A549 (cell line): ENCODE measurements at regions not wholly inside any gene's neighbourhood (a gene's known extent, or its start where the extent isn't known, plus 50 kb on each side); places are given as distances from the start of the nearest gene placed in this dataset.

Experiments used
- ATAC-seq, 2 experiments: fragments of 200-7000 bp in 1 of 2; fragments of >200 bp in 1 of 2; cut with Nextera tagmentation in 1 of 2; cut with Tn5 transposase in 1 of 2; 3 replicates each; pipeline versions ENCODE4 v1.8.0 to v1.9.1; 2018 to 2020; ENCODE audit warnings: mild to moderate bottlenecking in 1 of 2, moderate library complexity in 1 of 2
- CTCF ChIA-PET: fragments of 300-600 bp; sonication (Branson Sonifier 250); formaldehyde crosslinking; extraction: SDS; loops from one replicate; lab custom pipeline; 2021; ENCODE audit warnings: antibody characterized with exemption, inconsistent platforms; lab: Yijun Ruan, JAX
- POLR2A ChIA-PET: fragments of 350-600 bp; formaldehyde crosslinking; extraction: SDS; loops from one replicate; lab custom pipeline; 2021; ENCODE audit warnings: antibody characterized with exemption, inconsistent platforms; lab: Yijun Ruan, JAX
- DNase-seq, 2 experiments: peaks; one replicate each; pipeline versions ENCODE4 v3.0.0 to v3.0.0-alpha.2; 2011 to 2016; ENCODE audit warnings: low read depth in 1 of 2, low spot score in 1 of 2
- FAIRE-seq: peaks from 2 replicates; lab custom pipeline; 2011; peaks lifted over from hg19 to GRCh38; lab: Jason Lieb, UNC
- H3K27ac ChIP-seq, 2 experiments: fragments of >200 bp; sonication (Bioruptor Twin); formaldehyde crosslinking; 3 replicates each; pipeline ENCODE4 v1.5.1; 2016 to 2017
- H3K4me1 ChIP-seq: fragments of >200 bp; sonication (Bioruptor Twin); formaldehyde crosslinking; 3 replicates; pipeline ENCODE4 v1.6.1; 2016
- H3K4me2 ChIP-seq: fragments of >200 bp; sonication (Bioruptor Twin); formaldehyde crosslinking; 3 replicates; pipeline ENCODE4 v1.6.1; 2016
- H3K4me3 ChIP-seq: fragments of >200 bp; sonication (Bioruptor Twin); formaldehyde crosslinking; 3 replicates; pipeline ENCODE4 v1.5.1; 2016
- H3K9me3 ChIP-seq: fragments of >200 bp; sonication (Bioruptor Twin); formaldehyde crosslinking; 3 replicates; pipeline ENCODE4 v1.6.1; 2016
- CBX2 ChIP-seq: fragments of 200-600 bp; sonication (generic); IDR thresholded peaks from 2 replicates; pipeline ENCODE4 v1.6.1; 2016; ENCODE audit warnings: low read depth, mild to moderate bottlenecking, borderline replicate concordance
- CHD4 ChIP-seq: fragments of 200-600 bp; sonication (generic); IDR thresholded peaks from 2 replicates; pipeline ENCODE4 v1.6.1; 2016; ENCODE audit warnings: antibody characterized with exemption, mild to moderate bottlenecking, borderline replicate concordance
- EHF ChIP-seq: fragments of 250-450 bp; sonication (Bioruptor Pico); IDR thresholded peaks from 2 replicates; pipeline ENCODE4 v1.5.0; 2020; ENCODE audit warnings: mild to moderate bottlenecking
- EHMT2 ChIP-seq: fragments of 200-600 bp; sonication (generic); IDR thresholded peaks from 2 replicates; pipeline ENCODE4 v1.6.1; 2016; ENCODE audit warnings: antibody characterized with exemption, low read depth, mild to moderate bottlenecking, moderate library complexity
- EP300 ChIP-seq, 2 experiments: fragments of >200 bp; sonication (Bioruptor Twin); formaldehyde crosslinking; IDR thresholded peaks; 2 replicates in 1 of 2; 3 replicates in 1 of 2; pipeline ENCODE4 v1.6.1; 2016 to 2017
- ESRRA ChIP-seq: fragments of 150-350 bp; IDR thresholded peaks from 2 replicates; pipeline ENCODE4 v1.6.1; 2014; ENCODE audit warnings: mild to moderate bottlenecking, low read length, borderline replicate concordance
- FOSB ChIP-seq: fragments of 250-450 bp; sonication (Bioruptor Pico); IDR thresholded peaks from 2 replicates; pipeline ENCODE4 v1.5.0; 2020; ENCODE audit warnings: mild to moderate bottlenecking, moderate library complexity
- FOSL2 ChIP-seq, 2 experiments: fragments of 450-650 bp in 1 of 2; fragments of >200 bp in 1 of 2; sonication (Bioruptor Twin) in 1 of 2; formaldehyde crosslinking; IDR thresholded peaks; 2 replicates each; pipeline versions ENCODE4 v1.5.0 to v1.6.1; 2016 to 2020; ENCODE audit warnings: mild to moderate bottlenecking in 1 of 2, moderate library complexity in 1 of 2
- FOXS1 ChIP-seq: fragments of 250-450 bp; sonication (Bioruptor Pico); IDR thresholded peaks from 2 replicates; pipeline ENCODE4 v1.5.0; 2020; ENCODE audit warnings: mild to moderate bottlenecking, moderate library complexity
- GATA3 ChIP-seq: IDR thresholded peaks from 2 replicates; pipeline ENCODE4 v1.6.1; 2012; ENCODE audit warnings: borderline replicate concordance
- HOXB13 ChIP-seq: fragments of 250-450 bp; sonication (Bioruptor Pico); IDR thresholded peaks from 2 replicates; pipeline ENCODE4 v1.5.0; 2020; ENCODE audit warnings: low read depth, mild to moderate bottlenecking, moderate library complexity
- HOXB5 ChIP-seq: fragments of 250-450 bp; sonication (Bioruptor Pico); IDR thresholded peaks from 2 replicates; pipeline ENCODE4 v1.5.0; 2020; ENCODE audit warnings: mild to moderate bottlenecking, moderate library complexity
- KDM1A ChIP-seq: fragments of 200-600 bp; sonication (generic); IDR thresholded peaks from 2 replicates; pipeline ENCODE4 v1.6.1; 2016; ENCODE audit warnings: low read depth, mild to moderate bottlenecking
- MYC ChIP-seq: IDR thresholded peaks from 2 replicates; pipeline ENCODE4 v1.6.1; 2012; ENCODE audit warnings: mild to moderate bottlenecking, inconsistent platforms, low read length, improper control_type of control experiment, borderline replicate concordance
- PHF8 ChIP-seq: fragments of 200-600 bp; sonication (generic); IDR thresholded peaks from 2 replicates; pipeline ENCODE4 v1.6.1; 2016; ENCODE audit warnings: low read depth, mild to moderate bottlenecking, antibody characterized with exemption, moderate library complexity, borderline replicate concordance
- POLR2AphosphoS2 ChIP-seq: conservative IDR thresholded peaks from 2 replicates; pipeline ENCODE4 v1.6.1; 2012; ENCODE audit warnings: low read length, improper control_type of control experiment, inconsistent platforms
- RCOR1 ChIP-seq: fragments of 150-350 bp; IDR thresholded peaks from 2 replicates; pipeline ENCODE4 v1.6.1; 2014; ENCODE audit warnings: antibody characterized with exemption, low read length, low read depth
- SREBF2 ChIP-seq: fragments of 450-650 bp; IDR thresholded peaks from 2 replicates; pipeline ENCODE4 v1.6.1; 2014; ENCODE audit warnings: mild to moderate bottlenecking, moderate library complexity
- TP53 ChIP-seq: fragments of 250-450 bp; sonication (Bioruptor Pico); IDR thresholded peaks from 2 replicates; pipeline ENCODE4 v1.5.0; 2021; ENCODE audit warnings: mild to moderate bottlenecking, moderate library complexity
- ZC3H11A ChIP-seq: fragments of 450-650 bp; IDR thresholded peaks from 2 replicates; pipeline ENCODE4 v1.6.1; 2014; ENCODE audit warnings: antibody characterized with exemption, mild to moderate bottlenecking
- ZNF302 ChIP-seq: fragments of 250-450 bp; sonication (Bioruptor Pico); IDR thresholded peaks from 2 replicates; pipeline ENCODE4 v1.9.0; 2021; ENCODE audit warnings: inconsistent platforms, mild to moderate bottlenecking, moderate library complexity
- ZSCAN20 ChIP-seq: fragments of 250-450 bp; sonication (Bioruptor Pico); IDR thresholded peaks from 2 replicates; pipeline ENCODE4 v1.8.0; 2022; ENCODE audit warnings: mild to moderate bottlenecking, moderate library complexity
- WGBS: methylation state at CpG from one replicate; pipeline ENCODE4 v1.1.6; 2017; ENCODE audit errors: missing lambda C conversion rate; 5-methylcytosine and 5-hydroxymethylcytosine counted together
- TF ChIP-seq, protein P1 (sequence below): fragments of >200 bp; sonication (Bioruptor Twin); formaldehyde crosslinking; IDR thresholded peaks from 3 replicates; pipeline ENCODE4 v1.5.1; 2016
- TF ChIP-seq, protein P2 (sequence below): fragments of >200 bp; sonication (Bioruptor Twin); formaldehyde crosslinking; IDR thresholded peaks from 2 replicates; pipeline ENCODE4 v1.6.1; 2016
- TF ChIP-seq, protein P3 (sequence below): fragments of 450-650 bp; IDR thresholded peaks from 2 replicates; pipeline ENCODE4 v1.6.1; 2014; ENCODE audit warnings: antibody characterized with exemption
- TF ChIP-seq, protein P4 (sequence below): IDR thresholded peaks from 2 replicates; pipeline ENCODE4 v1.6.1; 2012

DNA sequence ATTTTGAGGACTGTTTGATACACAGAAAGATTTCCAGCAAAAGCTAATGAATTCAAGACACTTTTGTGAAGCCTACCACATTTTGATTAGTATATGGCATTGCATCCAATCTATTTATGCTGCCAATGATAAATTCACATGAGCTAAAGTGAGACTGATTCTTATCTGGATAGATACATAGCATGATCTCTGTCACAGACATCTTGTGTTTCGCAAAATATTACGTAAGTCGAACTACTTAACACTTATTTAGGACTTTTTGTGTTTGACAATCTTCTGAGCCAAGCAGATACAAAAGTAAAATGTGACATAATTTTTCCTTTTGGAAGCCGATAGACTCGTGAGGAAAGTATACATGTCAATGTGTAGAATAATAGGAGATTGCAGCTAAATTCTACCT lies 251.6 kb downstream of the HACE1 start (continued):
- TF ChIP-seq, protein P1, sequence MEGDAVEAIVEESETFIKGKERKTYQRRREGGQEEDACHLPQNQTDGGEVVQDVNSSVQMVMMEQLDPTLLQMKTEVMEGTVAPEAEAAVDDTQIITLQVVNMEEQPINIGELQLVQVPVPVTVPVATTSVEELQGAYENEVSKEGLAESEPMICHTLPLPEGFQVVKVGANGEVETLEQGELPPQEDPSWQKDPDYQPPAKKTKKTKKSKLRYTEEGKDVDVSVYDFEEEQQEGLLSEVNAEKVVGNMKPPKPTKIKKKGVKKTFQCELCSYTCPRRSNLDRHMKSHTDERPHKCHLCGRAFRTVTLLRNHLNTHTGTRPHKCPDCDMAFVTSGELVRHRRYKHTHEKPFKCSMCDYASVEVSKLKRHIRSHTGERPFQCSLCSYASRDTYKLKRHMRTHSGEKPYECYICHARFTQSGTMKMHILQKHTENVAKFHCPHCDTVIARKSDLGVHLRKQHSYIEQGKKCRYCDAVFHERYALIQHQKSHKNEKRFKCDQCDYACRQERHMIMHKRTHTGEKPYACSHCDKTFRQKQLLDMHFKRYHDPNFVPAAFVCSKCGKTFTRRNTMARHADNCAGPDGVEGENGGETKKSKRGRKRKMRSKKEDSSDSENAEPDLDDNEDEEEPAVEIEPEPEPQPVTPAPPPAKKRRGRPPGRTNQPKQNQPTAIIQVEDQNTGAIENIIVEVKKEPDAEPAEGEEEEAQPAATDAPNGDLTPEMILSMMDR, result no peak

DNA sequence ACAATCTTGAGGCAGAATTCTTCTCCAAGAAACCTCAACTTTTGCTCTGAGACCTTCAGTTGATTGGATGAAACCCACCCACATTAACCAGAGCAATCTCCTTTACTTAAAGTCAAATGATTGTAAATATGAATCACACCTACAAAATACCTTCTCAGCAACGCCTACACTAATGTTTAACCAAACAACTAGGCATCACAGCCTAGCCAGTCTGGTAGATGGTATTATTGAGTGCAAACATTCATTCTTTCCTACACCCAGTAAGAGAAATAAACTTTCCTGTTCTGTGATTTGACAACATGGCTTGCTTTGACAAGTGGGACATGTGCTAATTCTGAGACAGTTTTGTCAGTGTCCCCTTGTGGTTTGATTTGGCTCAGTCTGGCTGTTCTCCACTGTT lies 252.2 kb downstream of the HACE1 start:
- Histone ChIP-seq H3K4me3 (no peak overlapping the region), H3K9me3 (no peaks in the 10 kb centered on the region), H3K27ac (no peak overlapping the region), H3K4me1 (no peaks in the 10 kb centered on the region), H3K4me2 (no peak overlapping the region)
- no peak for FAIRE-seq
- WGBS, result 0% methylated on average over 1 of the region's 1 CpG
- DNase-seq, result no peak
- ATAC-seq, result no peak
- CTCF ChIA-PET, result no interaction called here
- TF ChIP-seq PHF8, result no peak
- TF ChIP-seq, protein P2, sequence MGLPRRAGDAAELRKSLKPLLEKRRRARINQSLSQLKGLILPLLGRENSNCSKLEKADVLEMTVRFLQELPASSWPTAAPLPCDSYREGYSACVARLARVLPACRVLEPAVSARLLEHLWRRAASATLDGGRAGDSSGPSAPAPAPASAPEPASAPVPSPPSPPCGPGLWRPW, result no peak
- no peak for TF ChIP-seq TP53 (CRISPR knock-in tag)
- no peak for TF ChIP-seq SREBF2
- no peak for TF ChIP-seq ZC3H11A
- TF ChIP-seq, protein P3, sequence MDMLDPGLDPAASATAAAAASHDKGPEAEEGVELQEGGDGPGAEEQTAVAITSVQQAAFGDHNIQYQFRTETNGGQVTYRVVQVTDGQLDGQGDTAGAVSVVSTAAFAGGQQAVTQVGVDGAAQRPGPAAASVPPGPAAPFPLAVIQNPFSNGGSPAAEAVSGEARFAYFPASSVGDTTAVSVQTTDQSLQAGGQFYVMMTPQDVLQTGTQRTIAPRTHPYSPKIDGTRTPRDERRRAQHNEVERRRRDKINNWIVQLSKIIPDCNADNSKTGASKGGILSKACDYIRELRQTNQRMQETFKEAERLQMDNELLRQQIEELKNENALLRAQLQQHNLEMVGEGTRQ, result no peak
- TF ChIP-seq EHMT2, result no peak
- TF ChIP-seq FOXS1 (CRISPR knock-in tag), result no peak
- no peak for TF ChIP-seq POLR2AphosphoS2
- TF ChIP-seq, protein P4, sequence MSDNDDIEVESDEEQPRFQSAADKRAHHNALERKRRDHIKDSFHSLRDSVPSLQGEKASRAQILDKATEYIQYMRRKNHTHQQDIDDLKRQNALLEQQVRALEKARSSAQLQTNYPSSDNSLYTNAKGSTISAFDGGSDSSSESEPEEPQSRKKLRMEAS, result no peak
- TF ChIP-seq RCOR1, result no peak
- POLR2A ChIA-PET, result no interaction called here

DNA sequence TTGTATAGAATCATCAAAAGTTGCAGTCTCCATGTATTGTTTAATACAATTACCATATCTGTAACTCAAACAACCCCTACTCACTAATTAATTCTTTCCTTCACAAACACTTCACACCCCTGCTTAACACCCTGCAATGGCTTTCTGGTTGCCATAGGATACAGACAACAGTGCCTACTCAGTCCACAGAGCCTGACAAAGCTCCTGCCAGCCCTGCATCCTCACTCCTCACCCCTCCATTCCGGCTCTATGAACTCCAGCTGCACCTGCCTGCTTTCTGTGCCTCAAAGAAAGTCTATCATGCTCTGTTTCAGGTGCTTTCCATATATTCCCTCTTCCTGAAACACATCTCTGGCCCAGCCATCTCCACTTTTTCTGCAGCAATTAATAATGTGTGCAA lies 253.4 kb downstream of the HACE1 start:
- TF ChIP-seq MYC (no peak), ZSCAN20 (CRISPR knock-in tag) (no peak), EP300 (IDR thresholded peaks at IDR 0.05) (no peak), KDM1A (no peak), ZC3H11A (no peak), POLR2AphosphoS2 (no peak), FOSB (CRISPR knock-in tag) (no peak), GATA3 (no peak), EHF (CRISPR knock-in tag) (no peak), CBX2 (no peak), CHD4 (no peak), ZNF302 (CRISPR knock-in tag) (no peak), FOSL2 (IDR thresholded peaks at IDR 0.05) (no peak), FOSL2 (CRISPR knock-in tag; IDR thresholded peaks at IDR 0.05) (no peak), HOXB5 (CRISPR knock-in tag) (no peak), HOXB13 (CRISPR knock-in tag) (no peak), ESRRA (no peak)
- TF ChIP-seq, protein P3, result no peak
- TF ChIP-seq, protein P4, result no peak
- TF ChIP-seq, protein P1, result no peak
- ATAC-seq, result no peak

More for the DNA sequence above, 253.4 kb downstream of the HACE1 start:
- H3K4me2 ChIP-seq, result no peak overlapping the region
- H3K9me3 ChIP-seq, result no peaks in the 10 kb centered on the region
- POLR2A ChIA-PET, result no interaction called here
- H3K4me3 ChIP-seq, result no peak overlapping the region
- H3K4me1 ChIP-seq, result no peaks in the 10 kb centered on the region
- no peak for FAIRE-seq
- no peak for DNase-seq
- WGBS, result 23% methylated on average over 1 of the region's 1 CpG
- CTCF ChIA-PET, result no interaction called here
- no peak overlapping the region for H3K27ac ChIP-seq
